H9 (cell line): ENCODE measurements at regions not wholly inside any gene's neighbourhood (a gene's known extent, or its start where the extent isn't known, plus 50 kb on each side); places are given as distances from the start of the nearest gene placed in this dataset.

Experiments used
- DNase-seq: peaks from one replicate; pipeline ENCODE4 v3.0.0-alpha.2; 2017
- H2AFZ ChIP-seq: one replicate; pipeline ENCODE4 v1.6.1; 2013; ENCODE audit warnings: mild to moderate bottlenecking, low read length, control low read depth, moderate library complexity
- H2AK5ac ChIP-seq: 2 replicates; pipeline ENCODE4 v1.6.1; 2013; ENCODE audit warnings: low read length, control low read depth, mixed read lengths; ENCODE audit not compliant: insufficient read length
- H2BK120ac ChIP-seq: one replicate; pipeline ENCODE4 v1.6.1; 2013; ENCODE audit warnings: low read depth, mild to moderate bottlenecking, low read length, control low read depth, inconsistent platforms; ENCODE audit not compliant: poor library complexity, severe bottlenecking
- H2BK12ac ChIP-seq: 2 replicates; pipeline ENCODE4 v1.6.1; 2013; ENCODE audit warnings: low read length, control low read depth, mixed read lengths, low read depth; ENCODE audit not compliant: insufficient read length
- H2BK15ac ChIP-seq: 2 replicates; pipeline ENCODE4 v1.6.1; 2013; ENCODE audit warnings: low read depth, low read length, control low read depth
- H2BK20ac ChIP-seq: one replicate; pipeline ENCODE4 v1.6.1; 2013; ENCODE audit warnings: low read depth, mild to moderate bottlenecking, low read length, control low read depth, inconsistent platforms; ENCODE audit not compliant: poor library complexity, severe bottlenecking
- H2BK5ac ChIP-seq: 2 replicates; pipeline ENCODE4 v1.6.1; 2013; ENCODE audit warnings: low read length, control low read depth, mixed read lengths; ENCODE audit not compliant: insufficient read length
- H3K14ac ChIP-seq: 2 replicates; pipeline ENCODE4 v1.6.1; 2013; ENCODE audit warnings: low read length, control low read depth; ENCODE audit not compliant: insufficient read depth
- H3K18ac ChIP-seq: 2 replicates; pipeline ENCODE4 v1.6.1; 2013; ENCODE audit warnings: low read depth, mild to moderate bottlenecking, mixed read lengths, low read length, control low read depth; ENCODE audit not compliant: insufficient read length
- H3K23ac ChIP-seq: 2 replicates; pipeline ENCODE4 v1.6.1; 2013; ENCODE audit warnings: low read length, control low read depth, mixed read lengths, low read depth; ENCODE audit not compliant: insufficient read length
- H3K23me2 ChIP-seq: 2 replicates; pipeline ENCODE4 v1.6.1; 2013; ENCODE audit warnings: low read depth, mild to moderate bottlenecking, mixed read lengths, low read length, control low read depth; ENCODE audit not compliant: insufficient read length, poor library complexity, severe bottlenecking
- H3K27ac ChIP-seq: 2 replicates; pipeline ENCODE4 v1.5.1; 2013; ENCODE audit warnings: low read length, control low read depth, mixed read lengths, low read depth; ENCODE audit not compliant: insufficient read length
- H3K27me3 ChIP-seq: 2 replicates; pipeline ENCODE4 v1.6.1; 2013; ENCODE audit warnings: low read length, control low read depth, inconsistent platforms; ENCODE audit not compliant: insufficient read depth
- H3K4ac ChIP-seq: 2 replicates; pipeline ENCODE4 v1.6.1; 2013; ENCODE audit warnings: low read depth, mild to moderate bottlenecking, control low read depth, inconsistent platforms, low read length, moderate library complexity
- H3K4me1 ChIP-seq: 2 replicates; pipeline ENCODE4 v1.6.1; 2013; ENCODE audit warnings: low read length, control low read depth, inconsistent platforms; ENCODE audit not compliant: insufficient read depth
- H3K4me2 ChIP-seq: 2 replicates; pipeline ENCODE4 v1.6.1; 2013; ENCODE audit warnings: low read length, control low read depth, mixed read lengths; ENCODE audit not compliant: insufficient read length, insufficient read depth
- H3K56ac ChIP-seq: 2 replicates; pipeline ENCODE4 v1.6.1; 2013; ENCODE audit warnings: low read depth, mild to moderate bottlenecking, mixed read lengths, low read length, control low read depth; ENCODE audit not compliant: insufficient read length
- H3K79me1 ChIP-seq: 2 replicates; pipeline ENCODE4 v1.6.1; 2013; ENCODE audit warnings: low read depth, mild to moderate bottlenecking, moderate library complexity, low read length, control low read depth, inconsistent platforms; ENCODE audit not compliant: insufficient read depth, poor library complexity, severe bottlenecking
- H3K79me2 ChIP-seq: 2 replicates; pipeline ENCODE4 v1.6.1; 2013; ENCODE audit warnings: low read length, control low read depth, inconsistent platforms; ENCODE audit not compliant: insufficient read depth
- H3K9ac ChIP-seq: 2 replicates; pipeline ENCODE4 v1.6.1; 2013; ENCODE audit warnings: low read length, control low read depth, mixed read lengths; ENCODE audit not compliant: insufficient read length; ENCODE audit errors: extremely low read depth
- H3K9me3 ChIP-seq: one replicate; pipeline ENCODE4 v1.6.1; 2013; ENCODE audit warnings: low read depth, low read length, inconsistent platforms; ENCODE audit not compliant: control insufficient read depth
- H3T11ph ChIP-seq: one replicate; pipeline ENCODE4 v1.6.1; 2013; ENCODE audit warnings: mild to moderate bottlenecking, low read length, control low read depth, inconsistent platforms
- H4K20me1 ChIP-seq: one replicate; pipeline ENCODE4 v1.6.1; 2013; ENCODE audit not compliant: control insufficient read depth, insufficient read length, insufficient read depth
- H4K5ac ChIP-seq: 2 replicates; pipeline ENCODE4 v1.6.1; 2013; ENCODE audit warnings: low read depth, mild to moderate bottlenecking, mixed read lengths, low read length, control low read depth; ENCODE audit not compliant: insufficient read length
- H4K8ac ChIP-seq: replicated peaks from 2 replicates; pipeline ENCODE4 v1.6.1; 2013; ENCODE audit warnings: low read length, control low read depth, mixed read lengths, low read depth; ENCODE audit not compliant: insufficient read length
- H4K91ac ChIP-seq: 2 replicates; pipeline ENCODE4 v1.6.1; 2013; ENCODE audit warnings: low read depth, mild to moderate bottlenecking, moderate library complexity, mixed read lengths, low read length, control low read depth; ENCODE audit not compliant: insufficient read length
- H3K27ac Mint-ChIP-seq, 3 experiments: 2 replicates in 2 of 3; 3 replicates in 1 of 3; pipeline ENCODE4 v1.8.0; 2020 to 2021; ENCODE audit warnings: mixed read lengths in 3 of 3, mild to moderate bottlenecking in 1 of 3, moderate library complexity in 1 of 3
- H3K27me3 Mint-ChIP-seq: 2 replicates; pipeline ENCODE4 v1.8.0; 2021; ENCODE audit warnings: low read depth, mild to moderate bottlenecking, moderate library complexity, mixed read lengths
- H3K36me3 Mint-ChIP-seq, 3 experiments: 2 replicates in 2 of 3; 3 replicates in 1 of 3; pipeline ENCODE4 v1.8.0; 2020 to 2021; ENCODE audit warnings: low read depth in 3 of 3, mixed read lengths in 3 of 3; ENCODE audit not compliant: insufficient read depth in 1 of 3
- H3K4me1 Mint-ChIP-seq, 2 experiments: 2 replicates each; pipeline ENCODE4 v1.8.0; 2020; ENCODE audit warnings: mixed read lengths in 2 of 2
- H3K4me3 Mint-ChIP-seq, 2 experiments: 2 replicates in 1 of 2; 3 replicates in 1 of 2; pipeline ENCODE4 v1.8.0; 2020 to 2021; ENCODE audit warnings: mild to moderate bottlenecking in 2 of 2, mixed read lengths in 2 of 2, moderate library complexity in 1 of 2
- H3K9me3 Mint-ChIP-seq, 2 experiments: 2 replicates in 1 of 2; 3 replicates in 1 of 2; pipeline ENCODE4 v1.8.0; 2020; ENCODE audit warnings: mild to moderate bottlenecking in 2 of 2, mixed read lengths in 2 of 2, moderate library complexity in 1 of 2
- WGBS: extraction: QIAGEN DNeasy Blood & Tissue Kit; methylation state at CpG from one replicate; pipeline ENCODE4 v1.1.7; 2013; ENCODE audit warnings: missing lambda C conversion rate, low lambda C conversion rate, mixed read lengths; ENCODE audit not compliant: insufficient read length; ENCODE audit errors: extremely low coverage; 5-methylcytosine and 5-hydroxymethylcytosine counted together
- TF ChIP-seq, protein P1 (sequence below): fragments of 200-600 bp; sonication (generic); conservative IDR thresholded peaks from 3 replicates; pipeline ENCODE4 v1.8.0; 2021; ENCODE audit warnings: antibody characterized with exemption, mild to moderate bottlenecking

DNA sequence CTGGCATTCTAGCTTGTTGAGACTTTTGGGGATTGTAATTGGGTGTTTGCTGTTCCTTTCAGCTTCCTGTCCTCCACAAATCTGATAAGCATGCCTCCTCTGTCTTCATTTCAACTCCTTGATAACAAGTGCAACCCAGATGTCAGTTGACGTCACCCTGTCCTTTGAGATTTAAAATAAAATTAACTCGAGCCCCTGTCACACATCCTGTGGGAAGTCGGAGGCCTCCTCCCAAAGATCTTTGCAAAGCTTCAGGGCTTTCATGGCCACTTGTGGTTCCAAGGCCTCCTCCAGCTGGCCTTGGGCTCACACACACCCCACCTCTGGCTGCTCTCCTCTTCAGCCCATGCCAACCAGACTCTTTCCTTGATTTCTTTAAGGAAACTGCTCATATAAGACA lies 69.9 kb upstream of the ITGA6 start:
- Histone ChIP-seq H4K8ac (no peak overlapping the region), H3K4ac (no peak overlapping the region), H3K27me3 (no peaks in the 10 kb centered on the region), H2BK15ac (no peak overlapping the region), H2BK5ac (no peak overlapping the region), H3K18ac (no peak overlapping the region), H2BK120ac (no peak overlapping the region), H3K27ac (no peak overlapping the region), H3K4me2 (no peak overlapping the region), H3K23me2 (no peaks in the 10 kb centered on the region), H4K20me1 (no peaks in the 10 kb centered on the region), H2BK20ac (no peak overlapping the region), H3T11ph (no peak overlapping the region), H4K5ac (no peak overlapping the region), H3K79me1 (no peaks in the 10 kb centered on the region), H3K9me3 (no peaks in the 10 kb centered on the region), H3K79me2 (no peaks in the 10 kb centered on the region), H2AFZ (no peak overlapping the region), H3K4me1 (no peaks in the 10 kb centered on the region; the same call in 1 of the 2 replicates), H3K23ac (no peak overlapping the region), H4K91ac (no peak overlapping the region), H2BK12ac (no peak overlapping the region), H3K56ac (no peak overlapping the region), H3K9ac (no peak overlapping the region), H2AK5ac (no peak overlapping the region), H3K14ac (no peak overlapping the region)
- TF ChIP-seq, protein P1, sequence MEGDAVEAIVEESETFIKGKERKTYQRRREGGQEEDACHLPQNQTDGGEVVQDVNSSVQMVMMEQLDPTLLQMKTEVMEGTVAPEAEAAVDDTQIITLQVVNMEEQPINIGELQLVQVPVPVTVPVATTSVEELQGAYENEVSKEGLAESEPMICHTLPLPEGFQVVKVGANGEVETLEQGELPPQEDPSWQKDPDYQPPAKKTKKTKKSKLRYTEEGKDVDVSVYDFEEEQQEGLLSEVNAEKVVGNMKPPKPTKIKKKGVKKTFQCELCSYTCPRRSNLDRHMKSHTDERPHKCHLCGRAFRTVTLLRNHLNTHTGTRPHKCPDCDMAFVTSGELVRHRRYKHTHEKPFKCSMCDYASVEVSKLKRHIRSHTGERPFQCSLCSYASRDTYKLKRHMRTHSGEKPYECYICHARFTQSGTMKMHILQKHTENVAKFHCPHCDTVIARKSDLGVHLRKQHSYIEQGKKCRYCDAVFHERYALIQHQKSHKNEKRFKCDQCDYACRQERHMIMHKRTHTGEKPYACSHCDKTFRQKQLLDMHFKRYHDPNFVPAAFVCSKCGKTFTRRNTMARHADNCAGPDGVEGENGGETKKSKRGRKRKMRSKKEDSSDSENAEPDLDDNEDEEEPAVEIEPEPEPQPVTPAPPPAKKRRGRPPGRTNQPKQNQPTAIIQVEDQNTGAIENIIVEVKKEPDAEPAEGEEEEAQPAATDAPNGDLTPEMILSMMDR = no peak
- no peaks in the 10 kb centered on the region for H3K36me3 Mint-ChIP-seq
- no peaks in the 10 kb centered on the region; a peak in 1 of 5 replicates for H3K9me3 Mint-ChIP-seq
- 0 out of 4 replicates have a peak, but pooled peaks cover 0 to 5% of the 10 kb centered on the region in 2 experiments for H3K4me1 Mint-ChIP-seq
- no peak overlapping the region for H3K27ac Mint-ChIP-seq
- DNase-seq = no peak
- WGBS = no CpG with 5 or more reads among the region's 3 CpGs
- no peak overlapping the region for H3K4me3 Mint-ChIP-seq
- H3K27me3 Mint-ChIP-seq = peaks cover 3% of the 10 kb centered on the region; the same call in 1 of the 2 replicates
